AG04450 (cell line): ENCODE measurements at regions not wholly inside any gene's neighbourhood (a gene's known extent, or its start where the extent isn't known, plus 50 kb on each side); places are given as distances from the start of the nearest gene placed in this dataset.

Experiments used
- CTCF ChIA-PET: fragments of 300-600, 350-600 bp; formaldehyde crosslinking; extraction: SDS; loops from one replicate; lab custom pipeline; 2022; ENCODE audit warnings: antibody characterized with exemption, inconsistent platforms; lab: Charles Lee
- POLR2A ChIA-PET: fragments of 350-600 bp; formaldehyde crosslinking; extraction: SDS; loops from one replicate; lab custom pipeline; 2021; ENCODE audit warnings: antibody characterized with exemption, inconsistent platforms; lab: Yijun Ruan, JAX
- DNase-seq: peaks from one replicate; pipeline ENCODE4 v3.0.0-alpha.2; 2011; ENCODE audit warnings: low read depth, low spot score
- H3K27ac ChIP-seq: one replicate; pipeline ENCODE4 v1.5.1; 2012; ENCODE audit warnings: low read depth, low read length, control low read depth
- H3K27me3 ChIP-seq: one replicate; pipeline ENCODE4 v1.6.0; 2012; ENCODE audit warnings: low read length; ENCODE audit not compliant: control insufficient read depth, insufficient read depth
- H3K4me3 ChIP-seq: 2 replicates; pipeline ENCODE4 v1.5.1; 2011; ENCODE audit warnings: mild to moderate bottlenecking, low read depth, low read length, control low read depth
- H3K9me3 ChIP-seq: 2 replicates; pipeline ENCODE4 v1.5.1; 2012; ENCODE audit warnings: low read length; ENCODE audit not compliant: control insufficient read depth, insufficient read depth
- TF ChIP-seq, protein P1 (sequence below): IDR thresholded peaks from 2 replicates; pipeline ENCODE4 v1.5.1; 2011; ENCODE audit warnings: low read depth, low read length, control low read depth, inconsistent platforms

DNA sequence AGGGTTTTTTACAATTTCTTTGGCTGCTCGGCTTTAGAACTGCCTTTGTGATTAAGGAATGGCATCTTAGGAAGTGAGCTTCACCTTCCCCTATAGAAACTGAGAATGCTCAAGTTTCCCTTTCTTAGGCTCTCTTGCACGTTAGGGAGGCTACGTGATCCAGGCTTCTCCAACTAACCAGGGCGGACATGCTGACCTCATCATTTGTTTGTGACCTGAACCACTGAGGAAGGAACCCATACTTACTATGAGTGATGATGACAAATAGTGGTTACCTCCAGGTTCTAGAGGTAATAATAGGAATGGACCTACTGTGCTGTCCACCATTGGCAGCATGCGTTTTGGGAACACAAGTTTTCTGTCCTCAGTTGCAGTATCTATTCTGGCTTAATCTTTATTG, 645.8 kb downstream of the C6orf118 start:
- Histone ChIP-seq H3K27me3 (no peaks in the 10 kb centered on the region), H3K9me3 (peaks cover 10% of the 10 kb centered on the region; the same call in 1 of the 2 replicates), H3K4me3 (no peak overlapping the region), H3K27ac (no peak overlapping the region)
- DNase-seq, result no peak
- POLR2A ChIA-PET, result no interaction called here
- CTCF ChIA-PET, result no interaction called here
- TF ChIP-seq, protein P1, sequence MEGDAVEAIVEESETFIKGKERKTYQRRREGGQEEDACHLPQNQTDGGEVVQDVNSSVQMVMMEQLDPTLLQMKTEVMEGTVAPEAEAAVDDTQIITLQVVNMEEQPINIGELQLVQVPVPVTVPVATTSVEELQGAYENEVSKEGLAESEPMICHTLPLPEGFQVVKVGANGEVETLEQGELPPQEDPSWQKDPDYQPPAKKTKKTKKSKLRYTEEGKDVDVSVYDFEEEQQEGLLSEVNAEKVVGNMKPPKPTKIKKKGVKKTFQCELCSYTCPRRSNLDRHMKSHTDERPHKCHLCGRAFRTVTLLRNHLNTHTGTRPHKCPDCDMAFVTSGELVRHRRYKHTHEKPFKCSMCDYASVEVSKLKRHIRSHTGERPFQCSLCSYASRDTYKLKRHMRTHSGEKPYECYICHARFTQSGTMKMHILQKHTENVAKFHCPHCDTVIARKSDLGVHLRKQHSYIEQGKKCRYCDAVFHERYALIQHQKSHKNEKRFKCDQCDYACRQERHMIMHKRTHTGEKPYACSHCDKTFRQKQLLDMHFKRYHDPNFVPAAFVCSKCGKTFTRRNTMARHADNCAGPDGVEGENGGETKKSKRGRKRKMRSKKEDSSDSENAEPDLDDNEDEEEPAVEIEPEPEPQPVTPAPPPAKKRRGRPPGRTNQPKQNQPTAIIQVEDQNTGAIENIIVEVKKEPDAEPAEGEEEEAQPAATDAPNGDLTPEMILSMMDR, result no peak

DNA sequence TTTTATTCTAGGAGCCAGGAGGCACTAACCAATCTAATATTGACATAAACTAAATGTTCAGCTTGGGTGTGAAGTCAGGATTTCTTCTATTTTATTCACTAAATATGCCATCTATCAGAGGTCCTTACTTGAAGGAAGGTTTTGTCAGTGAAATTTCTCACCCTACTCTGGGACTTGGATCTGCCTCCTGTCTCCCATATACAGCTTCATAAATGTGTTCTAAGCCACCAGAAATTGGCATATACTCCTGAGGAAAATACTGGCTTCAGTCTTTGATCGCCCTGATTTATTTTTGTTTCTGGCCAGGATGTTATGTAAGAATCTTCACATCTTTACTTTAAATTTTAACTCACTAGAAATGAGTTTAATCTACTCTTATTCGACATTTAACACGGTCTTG, 647.7 kb downstream of the C6orf118 start:
- no peak overlapping the region for H3K27ac ChIP-seq
- H3K27me3 ChIP-seq, result no peaks in the 10 kb centered on the region
- ChIA-PET CTCF (no interaction called here), POLR2A (no interaction called here)
- no peak overlapping the region for H3K4me3 ChIP-seq
- H3K9me3 ChIP-seq, result peaks cover 10% of the 10 kb centered on the region; the same call in 1 of the 2 replicates
- DNase-seq, result no peak
- TF ChIP-seq, protein P1, result no peak

DNA sequence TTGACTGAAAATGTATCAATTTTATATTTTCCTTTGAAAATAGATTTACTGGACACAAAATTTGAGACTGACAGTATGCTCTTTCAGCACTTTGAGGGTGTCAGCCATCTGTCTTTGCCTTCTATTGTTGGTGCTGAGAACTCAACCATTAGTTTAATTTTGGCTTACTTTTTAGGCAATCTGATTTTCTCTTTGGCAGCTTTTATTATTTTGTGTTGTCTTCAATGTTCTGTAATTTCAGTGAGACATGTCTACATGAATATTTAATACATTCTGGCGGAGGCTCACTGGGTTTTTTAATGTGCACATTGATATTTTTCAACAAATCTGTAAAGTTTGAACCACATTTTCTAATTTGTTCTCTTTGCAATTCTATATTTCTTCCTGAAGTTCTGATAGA, 648.6 kb downstream of the C6orf118 start:
- DNase-seq, result no peak
- Histone ChIP-seq H3K27me3 (no peaks in the 10 kb centered on the region), H3K27ac (no peak overlapping the region), H3K9me3 (peaks cover 7% of the 10 kb centered on the region; the same call in 1 of the 2 replicates), H3K4me3 (no peak overlapping the region)
- CTCF ChIA-PET, result no interaction called here
- POLR2A ChIA-PET, result no interaction called here
- TF ChIP-seq, protein P1, result no peak

- CTCF ChIA-PET, result no interaction called here
- TF ChIP-seq, protein P1, result no peak
- Histone ChIP-seq H3K27me3 (no peaks in the 10 kb centered on the region), H3K27ac (no peak overlapping the region), H3K4me3 (no peak overlapping the region), H3K9me3 (peaks cover 6% of the 10 kb centered on the region)
- POLR2A ChIA-PET, result no interaction called here
- no peak for DNase-seq
Observed at GRCh38 chr6:164640956-164641355, 668.4 kb downstream of the C6orf118 start.

- CTCF ChIA-PET, result no interaction called here
Observed at GRCh38 chr6:164628302-164628931, 681.0 kb downstream of the C6orf118 start.

More at GRCh38 chr6:164628302-164628931, 681.0 kb downstream of the C6orf118 start:
- peaks cover 6% of the 10 kb centered on the region for H3K9me3 ChIP-seq
- no peak overlapping the region for H3K27ac ChIP-seq
- H3K27me3 ChIP-seq, result no peaks in the 10 kb centered on the region
- no peak overlapping the region for H3K4me3 ChIP-seq
- DNase-seq, result no peak
- TF ChIP-seq, protein P1, result no peak
- POLR2A ChIA-PET, result no interaction called here
